Posterior cingulate gyrus (tissue), 11 donors: ENCODE measurements at regions not wholly inside any gene's neighbourhood (a gene's known extent, or its start where the extent isn't known, plus 50 kb on each side); places are given as distances from the start of the nearest gene placed in this dataset.

Source experiments
- DNase-seq, 10 donors: peaks; one replicate each; pipeline versions ENCODE4 v3.0.0 to v3.0.0-alpha.2; 2020 to 2021; ENCODE audit warnings: mixed read lengths in 3 of 10
- intact Hi-C: fragments of 100-400 bp; cut with DNase I; formaldehyde crosslinking; loops from one replicate; pipeline ENCODE4 v1.15.1; 2023

DNA sequence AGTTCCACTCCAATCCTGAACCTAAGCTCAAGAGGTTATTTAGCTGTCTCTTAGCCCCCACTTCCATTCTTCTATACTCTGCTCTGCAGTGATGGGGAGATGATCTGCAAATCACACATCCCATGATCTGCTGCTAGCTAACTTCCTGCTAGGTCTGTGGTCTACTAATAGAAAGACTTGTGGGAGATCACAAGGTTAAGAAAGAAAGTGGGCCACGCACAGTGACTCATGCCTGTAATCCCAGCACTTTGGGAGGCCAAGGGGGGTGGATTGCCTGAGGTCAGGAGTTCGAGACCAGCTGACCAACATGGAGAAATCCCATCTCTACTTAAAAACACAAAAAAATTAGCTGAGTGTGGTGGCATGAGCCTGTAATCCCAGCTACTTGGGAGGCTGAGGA lies 471.1 kb upstream of the NWD2 start:
- no peak for DNase-seq
- intact Hi-C loops = no loop called here

DNA sequence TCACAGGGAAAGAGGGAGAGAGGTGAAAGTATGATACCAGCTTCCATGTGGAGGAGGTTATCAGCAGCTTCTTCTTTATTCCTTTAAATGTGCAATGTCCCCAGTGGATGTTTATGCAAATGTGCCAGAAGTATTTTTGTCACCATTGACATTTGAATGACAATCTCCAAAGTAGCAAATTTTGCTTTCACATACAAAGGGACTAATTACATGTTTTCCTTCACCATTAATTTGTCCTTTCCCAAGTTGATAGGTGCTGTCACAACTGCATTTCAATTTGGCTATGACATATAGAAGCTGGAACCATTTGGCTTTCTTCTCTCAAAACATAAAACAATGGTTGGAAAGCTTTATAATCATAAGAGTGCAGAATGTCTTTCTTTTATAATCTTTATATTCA lies 469.0 kb upstream of the NWD2 start:
- no peak for DNase-seq
- intact Hi-C loops = no loop called here

DNA sequence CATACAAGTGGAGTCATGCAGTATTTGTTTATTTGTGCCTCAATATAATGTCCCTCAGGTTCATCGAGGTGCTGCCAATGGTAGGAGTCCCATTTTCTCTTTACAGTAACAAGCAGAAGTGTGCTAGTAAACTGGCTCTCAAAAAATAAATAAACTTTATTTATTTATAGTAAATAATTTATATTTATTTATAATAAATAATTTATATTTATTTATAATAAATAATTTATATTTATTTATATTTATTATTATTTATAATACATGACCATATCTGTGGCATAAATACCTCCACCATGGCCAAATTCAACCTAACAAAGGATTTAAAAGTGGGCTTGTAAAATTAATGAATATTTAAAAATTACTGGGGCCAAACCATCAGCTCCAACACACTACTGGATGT lies 464.9 kb upstream of the NWD2 start:
- DNase-seq = no peak
- intact Hi-C loops = no loop called here

DNA sequence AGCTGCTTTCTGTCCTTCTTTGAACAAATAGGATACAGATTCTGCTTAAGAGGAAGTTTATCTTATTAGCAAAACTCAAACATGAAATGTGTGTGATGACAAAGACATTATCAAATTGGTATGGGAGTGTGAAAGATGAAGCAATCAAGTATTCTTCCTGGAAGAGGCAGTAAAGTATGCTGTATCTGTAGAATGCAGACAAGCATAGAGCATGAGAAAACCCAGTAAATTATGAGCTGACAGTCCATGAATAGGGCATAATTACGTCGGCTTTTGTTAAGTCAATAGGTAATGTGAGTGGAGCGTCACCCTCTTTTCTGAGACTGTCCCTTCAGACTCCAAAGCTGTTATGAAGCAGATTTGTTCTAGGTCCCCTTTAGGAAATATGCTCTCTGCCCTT lies 458.6 kb upstream of the NWD2 start:
- intact Hi-C loops = no loop called here

DNA sequence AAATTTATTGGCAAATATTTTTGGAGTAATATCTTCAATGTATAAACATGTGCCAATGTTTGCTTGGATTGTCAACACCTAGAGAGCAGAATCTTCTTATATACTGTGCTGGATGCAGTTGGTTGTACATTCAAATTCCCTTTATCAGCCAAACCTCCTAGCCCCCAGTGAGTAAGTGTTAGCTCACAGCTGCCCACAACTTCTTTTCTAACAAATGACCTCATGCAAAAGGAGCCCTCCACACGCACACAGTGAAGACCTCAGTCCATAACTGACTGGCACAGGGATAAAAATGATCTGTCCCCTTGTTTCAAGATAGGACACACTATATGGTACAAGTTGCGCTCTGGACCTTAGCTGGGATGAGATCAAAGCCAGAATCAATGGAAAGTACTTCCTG lies 458.0 kb upstream of the NWD2 start:
- intact Hi-C loops = no loop called here
- no peak for DNase-seq

More for the DNA sequence above, 458.6 kb upstream of the NWD2 start:
- no peak for DNase-seq

DNA sequence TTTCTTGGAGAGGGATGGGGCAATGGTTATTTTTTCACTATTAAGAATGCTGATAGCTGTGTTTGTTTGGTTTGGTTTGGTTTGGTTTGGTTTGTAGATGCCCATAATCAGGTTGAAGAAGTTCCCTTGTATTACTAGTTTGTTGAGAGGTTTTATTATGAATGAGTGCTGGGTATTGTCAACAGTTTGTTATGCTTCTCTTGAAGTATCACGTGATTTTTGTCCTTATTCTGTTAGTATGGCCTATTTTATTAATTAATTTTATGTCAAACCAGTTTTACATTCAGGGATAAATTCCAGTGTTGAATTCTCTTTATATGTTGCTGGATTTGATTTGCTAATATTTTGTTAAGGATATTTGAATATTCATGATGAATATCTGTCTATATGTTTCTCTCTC lies 449.8 kb upstream of the NWD2 start:
- intact Hi-C loops = no loop called here
- no peak for DNase-seq

DNA sequence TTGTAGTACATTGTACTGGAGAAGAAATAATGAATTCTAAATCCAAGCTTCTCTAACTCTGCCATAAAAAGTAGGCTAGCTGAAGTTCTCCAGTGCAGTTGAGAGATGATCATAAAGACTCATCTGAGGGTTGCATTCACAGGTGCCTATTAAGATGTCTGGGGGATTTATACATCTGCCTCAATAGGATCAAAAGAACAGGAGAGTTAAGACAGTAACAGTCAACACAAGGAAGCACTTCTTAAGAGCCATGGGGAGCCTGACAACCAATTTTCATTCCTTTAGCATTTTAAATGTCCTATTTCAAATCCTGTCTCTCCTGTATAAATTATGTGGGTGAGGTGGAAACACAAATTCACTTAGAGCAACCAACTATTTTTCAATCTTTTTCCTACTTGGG lies 432.4 kb upstream of the NWD2 start:
- intact Hi-C loops = no loop called here
- DNase-seq = no peak

DNA sequence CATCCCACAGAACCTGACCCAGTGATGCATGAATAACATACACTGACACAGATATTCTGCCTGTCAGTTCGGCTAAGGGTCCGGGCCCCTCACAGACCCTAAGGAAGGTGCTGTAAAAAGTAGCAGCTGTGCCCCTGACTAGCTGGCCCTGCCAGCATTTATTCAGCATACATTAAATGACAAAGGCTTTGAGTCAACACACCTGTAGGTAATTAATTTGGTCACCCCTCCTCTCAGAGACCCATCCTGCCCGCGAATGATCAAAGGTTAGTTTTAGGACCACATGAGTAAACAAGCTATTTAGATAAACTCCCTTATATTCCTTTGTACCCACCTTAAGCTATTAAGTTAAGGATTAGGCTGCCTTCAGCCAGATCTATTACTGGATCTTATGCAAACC lies 429.0 kb upstream of the NWD2 start:
- DNase-seq = peak in 1 of 10 donors; percentile 20
- intact Hi-C loops = no loop called here

DNA sequence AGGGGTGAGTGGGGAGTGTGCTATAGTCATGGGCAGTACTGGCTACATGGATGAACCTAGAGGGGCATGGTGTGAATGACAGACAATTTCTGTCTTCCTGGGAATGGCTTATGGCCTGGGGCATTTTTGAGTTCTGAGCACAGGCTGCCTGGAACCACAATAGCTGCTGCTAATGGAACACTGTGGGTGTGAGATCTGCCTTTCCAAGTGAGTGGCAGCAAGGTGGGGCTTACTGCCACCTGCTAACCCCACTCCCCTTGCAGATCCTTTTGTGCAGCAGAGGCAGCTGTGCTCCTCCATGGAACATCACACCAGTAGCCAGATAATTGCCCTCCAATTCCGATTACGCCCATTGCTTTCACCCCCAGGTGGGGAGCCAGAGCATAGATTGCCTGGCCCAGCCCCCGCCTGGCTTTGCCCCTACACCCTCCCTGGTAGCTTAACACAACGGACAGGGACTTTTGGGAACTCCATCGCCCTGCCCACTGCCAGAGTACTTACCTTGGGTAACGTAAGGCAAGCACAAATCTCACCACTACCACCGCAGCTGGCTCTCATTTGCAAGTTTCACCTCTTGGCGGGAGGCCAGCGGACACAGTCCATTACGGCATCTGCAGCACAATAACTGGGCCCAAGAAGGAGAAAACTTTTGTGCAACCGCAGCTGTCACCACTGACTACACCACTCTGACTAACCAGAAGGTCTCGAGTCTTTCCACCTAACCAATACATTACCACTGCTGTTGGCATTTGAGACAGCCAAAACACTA lies 421.2 kb upstream of the NWD2 start:
- intact Hi-C loops = no loop called here
- peak in 3 of 10 donors; percentile 37 to 66 (median 43) for DNase-seq

DNA sequence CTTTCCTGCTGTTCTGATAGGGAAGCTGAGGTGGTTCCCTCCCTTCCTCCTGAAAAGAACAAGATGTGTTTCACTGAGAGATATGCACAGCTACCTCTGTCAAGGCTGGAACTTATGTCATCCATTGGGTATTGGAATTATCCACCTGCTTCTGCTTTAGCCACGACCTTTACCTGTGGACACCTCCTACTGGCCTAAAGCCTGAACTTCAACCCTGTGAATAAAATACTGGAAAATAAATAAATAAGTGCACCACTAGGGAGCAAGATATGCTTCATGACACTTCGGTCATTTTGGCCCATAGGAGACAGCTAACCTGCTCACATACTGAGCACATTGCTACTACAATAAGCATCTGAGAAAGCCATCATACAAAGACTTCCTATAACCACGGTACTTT lies 419.9 kb upstream of the NWD2 start:
- intact Hi-C loops = no loop called here
- DNase-seq = no peak

DNA sequence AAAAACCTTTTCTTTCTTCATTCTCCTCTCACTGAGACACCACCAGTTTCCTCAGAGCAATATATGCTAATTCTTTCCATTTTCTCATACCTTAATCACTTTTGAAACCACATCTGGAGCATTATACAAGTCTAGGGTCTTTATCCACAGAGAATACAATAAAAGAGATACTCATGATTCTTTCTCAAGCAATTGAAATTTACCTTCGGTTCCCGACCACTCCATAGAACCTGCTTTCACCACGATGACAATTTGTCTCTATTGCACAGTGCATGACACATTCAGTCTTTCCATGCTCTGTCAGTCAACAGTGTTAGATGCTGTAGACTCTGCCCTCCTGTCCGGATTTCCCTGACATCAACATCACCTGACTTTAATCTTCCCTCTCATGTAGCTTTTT lies 409.3 kb upstream of the NWD2 start:
- intact Hi-C loops = no loop called here
- no peak for DNase-seq

DNA sequence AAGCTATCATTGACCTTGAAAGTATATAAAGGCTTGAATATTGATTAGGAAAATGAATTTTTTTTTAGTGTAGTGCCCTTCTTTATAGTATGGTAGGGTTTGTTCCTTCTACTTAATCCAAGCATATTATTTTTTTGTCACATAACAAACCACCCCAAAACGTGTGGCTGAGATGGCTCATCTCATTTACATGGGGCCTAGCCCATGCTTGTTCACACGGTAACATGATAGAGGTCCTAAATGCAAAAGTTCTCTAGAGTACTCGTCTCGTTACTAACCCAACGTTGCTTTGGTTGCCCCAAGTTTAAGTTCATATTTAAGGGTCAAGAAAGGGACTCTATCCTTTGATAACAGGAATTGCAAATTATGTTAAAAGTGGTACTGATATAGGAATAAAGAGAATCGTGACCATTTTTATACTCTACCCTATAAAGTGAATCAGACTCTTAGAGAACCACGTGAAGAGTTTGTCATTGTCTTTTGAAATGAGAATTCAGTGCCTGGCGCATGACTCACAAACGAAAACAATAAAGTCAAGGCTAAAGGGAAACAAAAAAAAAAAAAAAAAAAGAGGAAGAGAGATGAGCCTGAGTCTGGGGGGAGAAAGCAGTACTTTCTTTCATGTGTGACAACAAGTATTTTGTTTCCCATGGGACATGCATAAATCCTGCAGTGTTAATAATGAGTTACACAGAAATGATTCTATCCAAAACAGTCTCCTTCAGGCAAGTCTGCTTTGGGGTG lies 402.8 kb upstream of the NWD2 start:
- intact Hi-C loops = no loop called here
- DNase-seq = no peak

DNA sequence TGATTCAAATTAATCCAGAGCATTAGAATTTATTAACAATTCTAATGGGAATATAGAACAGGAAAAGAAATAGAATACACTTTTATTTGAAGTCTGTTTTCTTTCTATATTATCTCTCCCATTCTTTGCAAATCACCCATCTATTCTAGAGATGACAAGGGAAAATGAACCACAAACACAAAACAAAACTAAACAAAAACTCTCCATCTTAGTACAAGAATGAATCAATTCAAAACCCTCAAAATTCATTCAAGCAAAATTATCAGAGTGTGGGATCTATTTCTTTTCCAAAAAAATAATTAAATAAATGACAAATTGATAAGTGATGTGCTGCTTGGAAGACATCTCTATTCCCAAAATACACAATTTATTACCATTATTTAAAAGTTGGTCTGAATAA lies 400.1 kb upstream of the NWD2 start:
- no peak for DNase-seq

DNA sequence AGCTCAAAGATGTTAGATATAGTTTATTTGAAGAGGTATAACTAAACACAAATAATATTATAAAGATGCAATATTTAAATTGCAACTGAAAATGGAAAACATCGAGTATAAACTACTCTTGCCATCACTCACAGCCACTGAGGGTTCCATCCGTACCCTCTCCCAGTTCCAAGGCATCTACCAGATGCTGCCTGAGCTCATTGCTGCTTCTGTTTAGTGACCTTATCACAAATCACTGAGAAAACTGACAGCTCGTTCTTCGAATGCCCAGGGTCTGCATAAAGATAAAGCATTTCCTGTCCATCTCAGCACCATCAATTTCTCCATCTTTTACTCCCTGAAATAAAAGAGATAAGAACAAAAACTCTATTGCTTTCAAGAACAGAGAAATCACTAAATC lies 391.7 kb upstream of the NWD2 start:
- no peak for DNase-seq
- intact Hi-C loops = no loop called here

More for the DNA sequence above, 400.1 kb upstream of the NWD2 start:
- intact Hi-C loops = no loop called here

DNA sequence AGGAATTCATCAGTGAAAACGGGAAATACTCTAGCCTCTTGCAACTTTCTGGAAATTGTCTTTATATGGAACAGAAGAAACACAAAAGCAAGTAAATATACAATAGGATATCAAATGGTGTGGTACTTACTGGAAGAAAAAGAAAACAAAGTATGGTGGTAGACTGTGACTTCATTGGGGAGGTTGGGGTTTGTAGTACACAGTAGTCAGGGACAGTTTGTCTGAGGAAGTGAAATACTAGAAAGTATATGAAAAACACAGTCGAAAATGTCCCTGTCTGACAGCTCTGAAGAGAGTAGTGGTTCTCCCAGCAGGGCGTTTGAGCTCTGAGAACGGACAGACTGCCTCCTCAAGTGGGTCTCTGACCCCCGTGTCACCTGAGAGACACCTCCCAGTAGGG lies 390.0 kb upstream of the NWD2 start:
- intact Hi-C loops = no loop called here
- no peak for DNase-seq

DNA sequence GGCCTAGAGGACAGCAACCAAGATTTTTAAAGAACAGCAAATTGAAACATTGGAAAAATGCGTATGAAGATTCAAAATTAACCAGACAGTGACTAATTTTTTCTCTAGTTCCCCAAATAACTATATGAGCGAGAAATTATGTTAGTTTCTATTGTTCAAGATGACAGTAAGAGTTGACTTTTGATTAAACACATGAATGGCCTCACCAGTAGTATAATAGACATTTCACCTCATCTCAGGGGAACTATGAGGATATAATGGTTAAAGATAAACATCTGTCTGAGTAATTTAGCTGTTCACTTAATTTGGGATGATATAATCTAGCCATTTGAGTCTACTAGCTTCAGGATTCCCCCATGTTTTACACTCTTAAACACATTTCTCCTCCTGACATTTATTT lies 380.9 kb upstream of the NWD2 start:
- intact Hi-C loops = no loop called here
- no peak for DNase-seq

DNA sequence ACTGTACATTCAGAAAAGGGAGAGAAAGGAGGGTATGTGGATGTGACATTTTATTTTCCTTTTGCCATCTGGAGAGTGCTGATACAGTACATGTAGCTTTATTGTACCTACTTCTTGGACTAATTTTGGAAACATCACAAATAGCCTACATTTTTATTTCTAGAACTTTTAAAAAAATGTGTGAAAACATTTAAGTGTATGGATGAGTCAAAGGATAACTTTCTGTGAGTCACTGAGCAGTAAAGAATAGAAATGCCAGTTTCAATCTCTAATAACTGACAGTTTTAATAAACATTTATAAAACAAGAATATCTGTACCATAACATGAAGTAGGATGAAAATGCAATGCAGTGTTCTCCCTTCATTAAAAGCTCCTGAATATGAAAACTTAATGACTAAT lies 374.4 kb upstream of the NWD2 start:
- no peak for DNase-seq
- intact Hi-C loops = no loop called here

DNA sequence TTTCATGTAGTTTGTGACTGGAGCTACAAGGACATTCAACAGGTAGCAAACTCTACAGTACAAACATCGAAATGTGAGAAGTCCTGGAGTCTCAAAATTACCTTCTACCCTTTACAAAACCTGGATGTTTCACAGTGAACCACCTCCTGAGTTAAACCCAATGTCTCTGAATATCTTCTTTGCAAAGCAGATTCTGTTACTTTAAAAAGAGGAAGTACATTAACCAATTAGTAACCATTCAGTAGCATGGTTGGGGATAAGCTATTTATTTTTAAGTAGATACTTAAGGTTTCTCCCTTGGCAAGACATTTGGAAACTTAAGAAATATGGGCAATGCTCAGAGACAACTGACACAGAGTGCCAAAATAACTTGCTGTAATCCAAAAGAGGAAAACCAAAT lies 371.9 kb upstream of the NWD2 start:
- DNase-seq = no peak
- intact Hi-C loops = no loop called here

DNA sequence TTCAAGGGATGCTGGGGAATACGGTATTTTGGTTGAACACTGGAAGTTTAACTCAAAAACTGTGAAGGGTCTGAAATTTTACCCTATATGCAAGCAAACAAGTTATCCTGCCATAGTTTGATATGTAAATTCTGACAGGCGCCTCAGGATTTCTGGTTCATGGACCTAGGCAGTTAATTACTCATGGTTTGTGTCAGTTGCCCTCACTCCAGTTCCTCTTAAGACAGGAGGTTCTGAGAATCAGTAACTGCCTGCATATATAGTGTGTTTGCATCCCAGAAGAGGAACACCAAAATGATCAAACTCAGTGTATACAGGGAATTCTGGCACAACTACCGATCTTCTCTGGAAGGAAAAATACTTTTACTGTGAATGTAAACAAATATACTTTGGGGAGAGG lies 360.4 kb upstream of the NWD2 start:
- intact Hi-C loops = no loop called here
- DNase-seq = no peak

DNA sequence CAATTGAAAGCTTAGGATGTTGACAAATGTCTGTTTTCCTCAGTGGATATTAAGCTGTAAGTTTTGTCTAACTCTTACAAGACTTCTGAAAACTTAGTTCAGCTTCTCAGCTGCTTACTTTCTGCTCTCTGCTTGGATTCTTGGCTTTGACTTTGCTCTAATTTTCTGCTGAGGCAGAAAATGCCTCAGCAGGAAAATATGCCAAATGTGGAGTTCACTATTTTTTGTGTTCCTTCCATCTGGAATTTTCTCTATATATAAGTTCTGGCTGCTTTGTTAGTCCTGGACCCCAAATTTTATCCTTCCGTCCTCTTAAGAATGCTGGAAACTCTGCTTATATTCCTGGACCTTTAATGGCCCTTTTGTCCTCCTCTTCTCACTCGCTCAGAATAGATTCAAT lies 352.6 kb upstream of the NWD2 start:
- intact Hi-C loops = no loop called here
- DNase-seq = no peak

DNA sequence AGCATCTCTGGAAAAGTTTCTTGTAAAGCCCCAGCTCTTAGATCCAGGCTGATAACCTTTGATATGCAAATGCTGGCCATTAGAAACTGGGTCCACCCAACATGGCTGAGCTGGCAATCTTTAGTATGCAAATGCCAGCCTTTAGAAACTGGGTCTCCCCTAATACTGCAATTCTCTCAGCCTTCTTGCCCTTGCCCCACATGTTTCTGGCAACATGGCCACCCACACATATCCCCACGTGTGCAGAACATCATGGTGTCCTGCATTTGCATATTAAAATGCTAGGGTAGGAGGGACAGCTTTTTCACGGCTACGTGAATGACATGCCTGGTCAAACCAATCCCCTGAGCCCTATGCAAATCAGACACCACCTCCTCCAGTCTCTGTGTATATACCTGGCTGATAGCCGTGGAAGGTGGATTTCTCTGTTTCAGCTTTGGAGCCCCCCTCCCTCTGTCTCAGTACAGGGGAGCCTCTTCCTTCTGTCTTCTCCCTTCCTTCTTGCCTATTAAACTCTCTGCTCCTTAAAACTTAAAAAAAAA lies 344.0 kb upstream of the NWD2 start:
- intact Hi-C loops = no loop called here
- DNase-seq = no peak

DNA sequence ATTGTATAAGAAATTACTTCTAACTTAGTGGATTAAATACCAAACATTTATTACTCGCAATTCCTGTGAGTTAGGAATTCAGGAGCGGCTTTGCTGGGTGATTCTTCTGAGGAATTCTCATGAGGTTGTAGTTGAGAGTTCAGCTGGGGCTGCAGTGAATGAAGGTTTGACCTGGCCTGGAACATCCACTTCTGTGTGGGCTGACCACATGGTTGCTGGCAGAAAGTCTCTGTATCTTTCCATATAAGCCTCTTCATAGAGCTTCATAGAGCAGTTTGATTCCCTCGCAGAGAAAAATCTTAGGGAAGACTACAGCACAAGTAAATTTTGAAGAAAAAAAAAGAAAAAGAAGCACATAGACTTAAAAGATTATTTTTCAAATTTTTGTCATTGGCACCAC lies 339.7 kb upstream of the NWD2 start:
- intact Hi-C loops = no loop called here

More for the DNA sequence above, 339.7 kb upstream of the NWD2 start:
- DNase-seq = no peak
